Astrocyte (in vitro differentiated cells and primary cell): ENCODE measurements at regions not wholly inside any gene's neighbourhood (a gene's known extent, or its start where the extent isn't known, plus 50 kb on each side); places are given as distances from the start of the nearest gene placed in this dataset.

ENCODE experiments used
- DNase-seq: peaks from one replicate; pipeline ENCODE4 v3.0.0-alpha.2; 2010; ENCODE audit warnings: low read depth
- FAIRE-seq: peaks from 2 replicates; lab custom pipeline; 2011; peaks lifted over from hg19 to GRCh38; lab: Jason Lieb, UNC
- H2AFZ ChIP-seq: 2 replicates; pipeline ENCODE4 v1.6.0; 2012; ENCODE audit warnings: low read depth, low read length, inconsistent platforms
- H3K27ac ChIP-seq: 2 replicates; pipeline ENCODE4 v1.5.1; 2011; ENCODE audit warnings: low read depth, low read length, inconsistent platforms
- H3K27me3 ChIP-seq: 2 replicates; pipeline ENCODE4 v1.6.0; 2011; ENCODE audit warnings: low read length, inconsistent platforms; ENCODE audit not compliant: insufficient read depth
- H3K36me3 ChIP-seq: 2 replicates; pipeline ENCODE4 v1.5.1; 2011; ENCODE audit warnings: low read length, inconsistent platforms; ENCODE audit not compliant: insufficient read depth
- H3K4me1 ChIP-seq: 2 replicates; pipeline ENCODE4 v1.5.1; 2011; ENCODE audit warnings: low read length, inconsistent platforms; ENCODE audit not compliant: insufficient read depth
- H3K4me2 ChIP-seq: 2 replicates; pipeline ENCODE4 v1.6.0; 2012; ENCODE audit warnings: low read length, inconsistent platforms
- H3K4me3 ChIP-seq: 2 replicates; pipeline ENCODE4 v1.5.1; 2011; ENCODE audit warnings: low read depth, mild to moderate bottlenecking, low read length, inconsistent platforms; ENCODE audit not compliant: insufficient read depth
- H3K79me2 ChIP-seq: 2 replicates; pipeline ENCODE4 v1.6.0; 2012; ENCODE audit warnings: mild to moderate bottlenecking, low read length, inconsistent platforms; ENCODE audit not compliant: insufficient read depth
- H3K9ac ChIP-seq: 2 replicates; pipeline ENCODE4 v1.6.0; 2012; ENCODE audit warnings: mild to moderate bottlenecking, low read length, inconsistent platforms
- H3K9me3 ChIP-seq: 2 replicates; pipeline ENCODE4 v1.5.1; 2012; ENCODE audit warnings: low read depth, mild to moderate bottlenecking, low read length, inconsistent platforms; ENCODE audit not compliant: insufficient read depth
- H4K20me1 ChIP-seq: 2 replicates; pipeline ENCODE4 v1.6.0; 2012; ENCODE audit warnings: low read length, inconsistent platforms; ENCODE audit not compliant: insufficient read depth
- H3K27ac Mint-ChIP-seq: one replicate; pipeline ENCODE4 v1.8.0; 2021; ENCODE audit warnings: mild to moderate bottlenecking, mixed read lengths; ENCODE audit not compliant: unreplicated experiment
- H3K27me3 Mint-ChIP-seq: one replicate; pipeline ENCODE4 v1.8.0; 2021; ENCODE audit warnings: low read depth, mixed read lengths; ENCODE audit not compliant: unreplicated experiment
- H3K36me3 Mint-ChIP-seq: one replicate; pipeline ENCODE4 v1.8.0; 2021; ENCODE audit warnings: low read depth, mixed read lengths; ENCODE audit not compliant: unreplicated experiment
- H3K4me1 Mint-ChIP-seq: one replicate; pipeline ENCODE4 v1.8.0; 2021; ENCODE audit warnings: low read depth, mixed read lengths; ENCODE audit not compliant: unreplicated experiment
- H3K4me3 Mint-ChIP-seq: one replicate; pipeline ENCODE4 v1.8.0; 2021; ENCODE audit warnings: mild to moderate bottlenecking, moderate library complexity, mixed read lengths; ENCODE audit not compliant: unreplicated experiment
- H3K9me3 Mint-ChIP-seq: one replicate; pipeline ENCODE4 v1.8.0; 2021; ENCODE audit warnings: mild to moderate bottlenecking, mixed read lengths; ENCODE audit not compliant: unreplicated experiment
- EZH2 ChIP-seq: IDR thresholded peaks from 2 replicates; pipeline ENCODE4 v1.6.1; 2012; ENCODE audit warnings: mild to moderate bottlenecking, low read length, inconsistent platforms; ENCODE audit not compliant: insufficient read depth
- TF ChIP-seq, protein P1 (sequence below): IDR thresholded peaks from 2 replicates; pipeline ENCODE4 v1.5.1; 2011; ENCODE audit warnings: low read depth, mild to moderate bottlenecking, inconsistent platforms, low read length, moderate library complexity; ENCODE audit not compliant: insufficient read depth

DNA sequence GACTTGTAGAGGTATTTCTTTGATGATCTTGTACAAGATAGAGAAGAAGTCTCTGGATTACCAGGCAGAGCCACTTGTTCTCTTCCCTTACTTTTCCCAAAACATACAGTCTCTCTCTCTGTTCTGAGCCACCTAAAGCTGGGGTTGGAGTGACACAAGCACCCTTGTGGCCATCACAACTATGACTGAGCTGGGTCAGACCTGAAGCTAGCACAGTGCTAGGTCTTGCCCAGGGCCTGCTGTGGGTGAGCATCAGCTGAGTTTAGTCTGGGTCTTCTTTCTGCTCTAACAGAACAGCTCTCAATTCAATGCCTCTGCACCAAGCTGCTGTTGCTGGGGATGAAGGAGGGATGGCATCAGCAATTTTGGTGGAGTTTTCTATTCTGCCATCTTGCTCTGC lies 110.2 kb downstream of the HTR1B start:
- H3K27ac ChIP-seq: no peak overlapping the region
- DNase-seq (no peak), FAIRE-seq (no peak)
- no peaks in the 10 kb centered on the region for H3K36me3 ChIP-seq
- TF ChIP-seq, protein P1, sequence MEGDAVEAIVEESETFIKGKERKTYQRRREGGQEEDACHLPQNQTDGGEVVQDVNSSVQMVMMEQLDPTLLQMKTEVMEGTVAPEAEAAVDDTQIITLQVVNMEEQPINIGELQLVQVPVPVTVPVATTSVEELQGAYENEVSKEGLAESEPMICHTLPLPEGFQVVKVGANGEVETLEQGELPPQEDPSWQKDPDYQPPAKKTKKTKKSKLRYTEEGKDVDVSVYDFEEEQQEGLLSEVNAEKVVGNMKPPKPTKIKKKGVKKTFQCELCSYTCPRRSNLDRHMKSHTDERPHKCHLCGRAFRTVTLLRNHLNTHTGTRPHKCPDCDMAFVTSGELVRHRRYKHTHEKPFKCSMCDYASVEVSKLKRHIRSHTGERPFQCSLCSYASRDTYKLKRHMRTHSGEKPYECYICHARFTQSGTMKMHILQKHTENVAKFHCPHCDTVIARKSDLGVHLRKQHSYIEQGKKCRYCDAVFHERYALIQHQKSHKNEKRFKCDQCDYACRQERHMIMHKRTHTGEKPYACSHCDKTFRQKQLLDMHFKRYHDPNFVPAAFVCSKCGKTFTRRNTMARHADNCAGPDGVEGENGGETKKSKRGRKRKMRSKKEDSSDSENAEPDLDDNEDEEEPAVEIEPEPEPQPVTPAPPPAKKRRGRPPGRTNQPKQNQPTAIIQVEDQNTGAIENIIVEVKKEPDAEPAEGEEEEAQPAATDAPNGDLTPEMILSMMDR: no peak
- no peak for TF ChIP-seq EZH2
- no peaks in the 10 kb centered on the region for H3K27me3 Mint-ChIP-seq
- H3K36me3 Mint-ChIP-seq: peaks cover 3% of the 10 kb centered on the region
- H3K4me1 Mint-ChIP-seq: no peaks in the 10 kb centered on the region
- H3K27ac Mint-ChIP-seq: no peak overlapping the region
- no peak overlapping the region for H3K9ac ChIP-seq
- no peak overlapping the region for H3K4me2 ChIP-seq
- H3K79me2 ChIP-seq: no peaks in the 10 kb centered on the region
- H3K4me3 Mint-ChIP-seq: no peak overlapping the region
- H3K4me3 ChIP-seq: no peak overlapping the region
- no peak overlapping the region for H2AFZ ChIP-seq
- no peaks in the 10 kb centered on the region for H3K9me3 ChIP-seq
- H4K20me1 ChIP-seq: no peaks in the 10 kb centered on the region
- no peaks in the 10 kb centered on the region for H3K27me3 ChIP-seq
- H3K4me1 ChIP-seq: no peaks in the 10 kb centered on the region
- no peaks in the 10 kb centered on the region for H3K9me3 Mint-ChIP-seq

DNA sequence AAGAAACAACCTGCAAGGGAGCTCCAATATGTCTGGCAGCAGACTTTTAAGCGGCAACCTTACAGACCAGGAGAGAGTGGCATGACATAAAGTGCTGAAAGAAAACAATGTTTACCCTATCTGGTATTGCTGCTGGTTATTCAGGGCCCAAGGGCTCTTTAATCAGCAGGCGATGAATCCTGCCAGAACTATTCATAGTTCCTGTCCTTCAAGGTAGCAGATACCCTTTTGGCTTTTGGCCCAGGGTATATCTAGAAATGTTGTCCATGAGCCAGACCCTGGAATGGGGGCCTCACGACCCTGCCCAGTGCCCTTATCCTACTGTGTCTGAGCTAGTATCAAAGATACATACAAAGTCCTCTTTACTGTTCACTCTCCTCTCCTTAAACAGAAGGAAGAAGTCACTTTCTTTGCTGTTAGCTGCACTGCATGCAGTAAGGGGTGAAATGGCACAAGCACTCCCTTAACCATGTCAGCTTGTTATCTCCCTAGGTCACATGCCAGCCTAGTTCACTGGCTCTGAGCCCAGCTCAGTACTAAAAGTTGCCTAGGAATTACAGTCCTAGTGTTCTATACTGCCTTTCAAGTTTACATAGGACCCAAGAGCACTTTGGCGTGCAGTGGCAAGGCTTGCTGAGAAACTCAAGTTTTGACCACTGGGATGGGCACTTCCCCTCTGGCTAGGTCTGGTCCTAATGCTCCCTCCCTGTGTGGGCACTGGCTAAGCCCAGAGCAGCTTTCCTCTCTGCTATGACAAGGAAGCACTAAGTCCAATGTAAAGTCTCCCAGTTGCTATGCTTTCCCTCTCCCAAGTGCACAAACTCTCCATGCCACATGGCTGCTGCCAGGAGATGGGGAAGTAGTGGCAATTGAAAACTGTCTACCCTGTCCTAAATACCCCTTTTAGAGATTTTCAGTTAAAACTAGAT lies 122.0 kb downstream of the HTR1B start:
- Mint-ChIP-seq H3K4me1 (no peaks in the 10 kb centered on the region), H3K4me3 (no peak overlapping the region), H3K27me3 (no peaks in the 10 kb centered on the region), H3K27ac (peak overlapping the region; percentile 22), H3K36me3 (peaks cover 3% of the 10 kb centered on the region), H3K9me3 (no peaks in the 10 kb centered on the region)
- H3K27ac ChIP-seq: no peak overlapping the region
- no peaks in the 10 kb centered on the region for H3K79me2 ChIP-seq
- TF ChIP-seq, protein P1: no peak
- FAIRE-seq (no peak), DNase-seq (no peak)
- no peaks in the 10 kb centered on the region for H4K20me1 ChIP-seq
- no peak overlapping the region for H3K9ac ChIP-seq
- H3K4me1 ChIP-seq: no peaks in the 10 kb centered on the region
- H3K9me3 ChIP-seq: no peaks in the 10 kb centered on the region
- H3K4me3 ChIP-seq: no peak overlapping the region
- no peak overlapping the region for H2AFZ ChIP-seq
- H3K27me3 ChIP-seq: no peaks in the 10 kb centered on the region
- no peak overlapping the region for H3K4me2 ChIP-seq
- no peaks in the 10 kb centered on the region for H3K36me3 ChIP-seq

DNA sequence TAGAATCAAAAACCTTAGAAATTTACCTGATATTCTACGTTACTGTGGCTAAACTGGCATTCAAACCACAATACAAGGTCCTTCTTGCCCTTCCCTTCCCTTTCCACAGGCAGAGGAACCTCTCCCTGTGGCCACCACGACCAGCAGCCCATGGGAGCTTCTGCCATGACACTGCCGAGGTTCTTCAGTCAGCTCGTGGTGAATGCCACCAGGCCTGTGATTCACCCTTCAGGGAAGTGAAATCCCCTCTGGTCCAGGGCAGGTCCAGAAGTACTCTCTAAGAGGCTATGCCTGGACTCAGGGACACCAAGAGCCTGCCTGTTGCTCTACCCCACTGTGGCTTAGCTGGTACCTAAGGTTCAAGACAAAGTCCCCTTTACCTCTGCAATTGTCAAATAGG lies 123.0 kb downstream of the HTR1B start:
- Histone ChIP-seq H3K27ac (no peak overlapping the region), H3K27me3 (no peaks in the 10 kb centered on the region), H2AFZ (no peak overlapping the region), H4K20me1 (no peaks in the 10 kb centered on the region), H3K4me2 (no peak overlapping the region), H3K9ac (no peak overlapping the region), H3K9me3 (no peaks in the 10 kb centered on the region), H3K4me3 (no peak overlapping the region), H3K36me3 (no peaks in the 10 kb centered on the region), H3K4me1 (no peaks in the 10 kb centered on the region), H3K79me2 (no peaks in the 10 kb centered on the region)
- Mint-ChIP-seq H3K36me3 (peaks cover 3% of the 10 kb centered on the region), H3K4me1 (no peaks in the 10 kb centered on the region), H3K9me3 (no peaks in the 10 kb centered on the region), H3K27me3 (no peaks in the 10 kb centered on the region), H3K27ac (no peak overlapping the region), H3K4me3 (no peak overlapping the region)
- TF ChIP-seq, protein P1: no peak
- TF ChIP-seq EZH2: no peak
- FAIRE-seq (no peak), DNase-seq (no peak)
